Fibroblast of villous mesenchyme (primary cell): ENCODE measurements at regions not wholly inside any gene's neighbourhood (a gene's known extent, or its start where the extent isn't known, plus 50 kb on each side); places are given as distances from the start of the nearest gene placed in this dataset.

Experiments
- DNase-seq: peaks from one replicate; pipeline ENCODE4 v3.0.0-alpha.2; 2010; ENCODE audit warnings: low read depth
- H3K4me3 ChIP-seq: 2 replicates; pipeline ENCODE4 v1.5.1; 2011; ENCODE audit warnings: low read depth, mild to moderate bottlenecking, low read length
- CTCF ChIP-seq: IDR thresholded peaks from 2 replicates; pipeline ENCODE4 v1.5.1; 2012; ENCODE audit warnings: low read depth, mild to moderate bottlenecking, low read length; ENCODE audit not compliant: insufficient read depth

- TF ChIP-seq CTCF: no peak
- H3K4me3 ChIP-seq: no peak overlapping the region
- no peak for DNase-seq
Observed at GRCh38 chr13:84339456-84339855, 457.2 kb upstream of the SLITRK1 start.

- H3K4me3 ChIP-seq: no peak overlapping the region
- no peak for DNase-seq
- TF ChIP-seq CTCF: no peak
Observed at GRCh38 chr13:84332346-84332745, 450.1 kb upstream of the SLITRK1 start.

- H3K4me3 ChIP-seq: no peak overlapping the region
- no peak for DNase-seq
- no peak for TF ChIP-seq CTCF
Observed at GRCh38 chr13:84315527-84315926, 433.3 kb upstream of the SLITRK1 start.

GRCh38 chr13:84303035-84303434 is 420.8 kb upstream of the SLITRK1 start:
- no peak overlapping the region for H3K4me3 ChIP-seq
- no peak for TF ChIP-seq CTCF
- DNase-seq: no peak

GRCh38 chr13:84297251-84297650 is 415.0 kb upstream of the SLITRK1 start:
- H3K4me3 ChIP-seq: no peak overlapping the region
- no peak for DNase-seq
- no peak for TF ChIP-seq CTCF

- no peak overlapping the region for H3K4me3 ChIP-seq
- no peak for DNase-seq
- TF ChIP-seq CTCF: no peak
Observed at GRCh38 chr13:84296401-84296800, 414.1 kb upstream of the SLITRK1 start.

GRCh38 chr13:84294576-84294975 is 412.3 kb upstream of the SLITRK1 start:
- DNase-seq: no peak
- TF ChIP-seq CTCF: no peak
- no peak overlapping the region for H3K4me3 ChIP-seq
